ENCODE measurements at regions not wholly inside any gene's neighbourhood (a gene's known extent, or its start where the extent isn't known, plus 50 kb on each side); places are given as distances from the start of the nearest gene placed in this dataset.

- Histone ChIP-seq H3K4me3 (replicated peaks in 1 of 3; ENCODE audit: insufficient read depth in 1 of 3, low read depth in 2 of 3, low read length in 3 of 3) (no peak overlapping the region), H3K4me2 (ENCODE audit: low read depth, low read length) (no peak overlapping the region), H3K9ac (ENCODE audit: insufficient read depth, low read depth, low read length) (no peak overlapping the region), H2AFZ (ENCODE audit: low read length) (no peak overlapping the region), H3K36me3 (replicated peaks in 1 of 2; ENCODE audit: control insufficient read depth in 1 of 2, insufficient read depth in 2 of 2, low read length in 2 of 2) (no peaks in the 10 kb centered on the region), H3K9me3 (ENCODE audit: low read length) (no peaks in the 10 kb centered on the region), H4K20me1 (ENCODE audit: insufficient read depth, low read length) (no peaks in the 10 kb centered on the region), H3K4me1 (ENCODE audit: insufficient read depth, low read length) (no peaks in the 10 kb centered on the region), H3K79me2 (ENCODE audit: insufficient read depth, low read length) (no peaks in the 10 kb centered on the region), H3K27ac (ENCODE audit: extremely low read length, insufficient read depth, low read length) (no peak overlapping the region), H3K27me3 (ENCODE audit: control insufficient read depth in 1 of 2, insufficient read depth in 2 of 2, low read length in 2 of 2) (no peaks in the 10 kb centered on the region)
- DNase-seq (ENCODE audit: low spot score): no peak
- intact Hi-C loops (cut with micrococcal nuclease; ENCODE audit: unreplicated experiment): no loop called here
- WGBS (ENCODE audit: low lambda C conversion rate): 23% methylated on average over 2 of the region's 2 CpGs
- no TSS peak for BruUV-seq (replicated peaks)
- FAIRE-seq: no peak
- no peak for TF ChIP-seq ZNF597 (CRISPR knock-in tag; IDR thresholded peaks at IDR 0.05)
- TF ChIP-seq CHD4 (IDR thresholded peaks at IDR 0.05; ENCODE audit: borderline replicate concordance, low read length): no peak
- no peak for TF ChIP-seq CBX2 (IDR thresholded peaks at IDR 0.05; ENCODE audit: low read depth, low read length)
- no peak for TF ChIP-seq CBX2 (CRISPR knock-in tag; IDR thresholded peaks at IDR 0.05; ENCODE audit: low read depth)
- no peak for TF ChIP-seq DMTF1 (CRISPR knock-in tag; IDR thresholded peaks at IDR 0.05)
- no peak for TF ChIP-seq ZNF83 (CRISPR knock-in tag; IDR thresholded peaks at IDR 0.05; ENCODE audit: borderline replicate concordance)
- TF ChIP-seq ZNF644 (CRISPR knock-in tag; IDR thresholded peaks at IDR 0.05; ENCODE audit: low read depth): no peak
- TF ChIP-seq PHB2 (IDR thresholded peaks at IDR 0.05; ENCODE audit: partially characterized antibody): no peak
- no peak for TF ChIP-seq SUZ12 (IDR thresholded peaks at IDR 0.05; ENCODE audit: low read depth, low read length)
- TF ChIP-seq ZBTB25 (CRISPR knock-in tag; IDR thresholded peaks at IDR 0.05): no peak
- no peak for TF ChIP-seq FOXK2 (IDR thresholded peaks at IDR 0.05)
- ATAC-seq: no peak
- in situ Hi-C loops (cut with HindIII; ENCODE audit: extremely low pct_ligation_motif_present, low pct_unique_long_range_greater_than_20kb): no loop called here
- ChIA-PET CTCF (ENCODE audit: low intra/inter-chr PET ratio, low total read pairs) (no interaction called here), POLR2A (no interaction called here)
Observed at GRCh38 chr9:84511651-84512050, 157.9 kb upstream of the NTRK2 start.

All from HepG2 (cell line).